Peyer's patch (tissue), 4 donors: ENCODE measurements at regions not wholly inside any gene's neighbourhood (a gene's known extent, or its start where the extent isn't known, plus 50 kb on each side); places are given as distances from the start of the nearest gene placed in this dataset.

Experiments used
- POLR2A ChIP-seq, 2 donors: fragments of 450-650 bp; IDR thresholded peaks; one replicate each; pipeline ENCODE4 v1.5.1; 2017; ENCODE audit warnings: antibody characterized with exemption in 2 of 2, mild to moderate bottlenecking in 2 of 2, moderate library complexity in 2 of 2
- TF ChIP-seq, protein P1 (sequence below), 6 experiments: fragments of 450-650 bp in 4 of 6; fragments of 200-600 bp in 2 of 6; sonication (generic) in 1 of 6; IDR thresholded peaks; one replicate each; pipeline ENCODE4 v1.5.1; 2017 to 2019; ENCODE audit warnings: antibody characterized with exemption in 6 of 6, mild to moderate bottlenecking in 3 of 6, moderate library complexity in 1 of 6

GRCh38 chr21:36263797-36264196, 56.2 kb upstream of the MORC3 start:
- TF ChIP-seq, protein P1, sequence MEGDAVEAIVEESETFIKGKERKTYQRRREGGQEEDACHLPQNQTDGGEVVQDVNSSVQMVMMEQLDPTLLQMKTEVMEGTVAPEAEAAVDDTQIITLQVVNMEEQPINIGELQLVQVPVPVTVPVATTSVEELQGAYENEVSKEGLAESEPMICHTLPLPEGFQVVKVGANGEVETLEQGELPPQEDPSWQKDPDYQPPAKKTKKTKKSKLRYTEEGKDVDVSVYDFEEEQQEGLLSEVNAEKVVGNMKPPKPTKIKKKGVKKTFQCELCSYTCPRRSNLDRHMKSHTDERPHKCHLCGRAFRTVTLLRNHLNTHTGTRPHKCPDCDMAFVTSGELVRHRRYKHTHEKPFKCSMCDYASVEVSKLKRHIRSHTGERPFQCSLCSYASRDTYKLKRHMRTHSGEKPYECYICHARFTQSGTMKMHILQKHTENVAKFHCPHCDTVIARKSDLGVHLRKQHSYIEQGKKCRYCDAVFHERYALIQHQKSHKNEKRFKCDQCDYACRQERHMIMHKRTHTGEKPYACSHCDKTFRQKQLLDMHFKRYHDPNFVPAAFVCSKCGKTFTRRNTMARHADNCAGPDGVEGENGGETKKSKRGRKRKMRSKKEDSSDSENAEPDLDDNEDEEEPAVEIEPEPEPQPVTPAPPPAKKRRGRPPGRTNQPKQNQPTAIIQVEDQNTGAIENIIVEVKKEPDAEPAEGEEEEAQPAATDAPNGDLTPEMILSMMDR (IDR thresholded peaks at IDR 0.05), result no peak
- no peak for TF ChIP-seq POLR2A (IDR thresholded peaks at IDR 0.05)
